ENCODE measurements at regions not wholly inside any gene's neighbourhood (a gene's known extent, or its start where the extent isn't known, plus 50 kb on each side); places are given as distances from the start of the nearest gene placed in this dataset.

GRCh38 chr4:126364311-126364911, 1049.7 kb downstream of the FAT4 start:
- no peak for ATAC-seq (ENCODE audit: insufficient read depth, low read depth)

GRCh38 chr4:126369076-126369475, 1054.3 kb downstream of the FAT4 start:
- Histone ChIP-seq H3K79me2 (ENCODE audit: insufficient read depth, low read length) (no peaks in the 10 kb centered on the region), H4K20me1 (ENCODE audit: insufficient read depth, low read length) (no peaks in the 10 kb centered on the region), H2AFZ (ENCODE audit: low read depth, low read length) (no peak overlapping the region), H3K36me3 (ENCODE audit: insufficient read depth, low read length) (no peaks in the 10 kb centered on the region), H3K9ac (ENCODE audit: low read depth, low read length) (no peak overlapping the region), H3K9me3 (ENCODE audit: insufficient read depth, low read length, severe bottlenecking) (no peaks in the 10 kb centered on the region), H3K4me1 (ENCODE audit: insufficient read depth, low read length) (no peaks in the 10 kb centered on the region), H3K4me2 (ENCODE audit: insufficient read depth, low read length) (no peak overlapping the region), H3K27ac (ENCODE audit: low read length) (no peak overlapping the region), H3K27me3 (ENCODE audit: insufficient read depth, low read length, poor library complexity) (no peaks in the 10 kb centered on the region), H3K4me3 (ENCODE audit: low read depth in 1 of 2, low read length in 2 of 2) (no peak overlapping the region)
- DNase-seq (no peak), ATAC-seq (ENCODE audit: insufficient read depth, low read depth) (no peak)
- TF ChIP-seq CTCF (IDR thresholded peaks at IDR 0.05; ENCODE audit: borderline replicate concordance, extremely low read depth, low read length, poor library complexity, severe bottlenecking) (no peak), EZH2 (IDR thresholded peaks at IDR 0.05; ENCODE audit: borderline replicate concordance, low read depth, low read length, severe bottlenecking) (no peak)

More at GRCh38 chr4:126364311-126364911, 1049.7 kb downstream of the FAT4 start:
- no peaks in the 10 kb centered on the region for H3K4me1 ChIP-seq (ENCODE audit: insufficient read depth, low read length)
- H3K9me3 ChIP-seq (ENCODE audit: insufficient read depth, low read length, severe bottlenecking) = no peaks in the 10 kb centered on the region
- no peak for DNase-seq
- no peaks in the 10 kb centered on the region for H4K20me1 ChIP-seq (ENCODE audit: insufficient read depth, low read length)
- no peak overlapping the region for H2AFZ ChIP-seq (ENCODE audit: low read depth, low read length)
- H3K36me3 ChIP-seq (ENCODE audit: insufficient read depth, low read length) = no peaks in the 10 kb centered on the region
- no peaks in the 10 kb centered on the region for H3K79me2 ChIP-seq (ENCODE audit: insufficient read depth, low read length)
- TF ChIP-seq CTCF (IDR thresholded peaks at IDR 0.05; ENCODE audit: borderline replicate concordance, extremely low read depth, low read length, poor library complexity, severe bottlenecking) = no peak
- TF ChIP-seq EZH2 (IDR thresholded peaks at IDR 0.05; ENCODE audit: borderline replicate concordance, low read depth, low read length, severe bottlenecking) = no peak
- no peak overlapping the region for H3K27ac ChIP-seq (ENCODE audit: low read length)
- no peak overlapping the region for H3K4me3 ChIP-seq (ENCODE audit: low read depth in 1 of 2, low read length in 2 of 2)
- H3K27me3 ChIP-seq (ENCODE audit: insufficient read depth, low read length, poor library complexity) = no peaks in the 10 kb centered on the region
- no peak overlapping the region for H3K9ac ChIP-seq (ENCODE audit: low read depth, low read length)
- H3K4me2 ChIP-seq (ENCODE audit: insufficient read depth, low read length) = no peak overlapping the region

DNA sequence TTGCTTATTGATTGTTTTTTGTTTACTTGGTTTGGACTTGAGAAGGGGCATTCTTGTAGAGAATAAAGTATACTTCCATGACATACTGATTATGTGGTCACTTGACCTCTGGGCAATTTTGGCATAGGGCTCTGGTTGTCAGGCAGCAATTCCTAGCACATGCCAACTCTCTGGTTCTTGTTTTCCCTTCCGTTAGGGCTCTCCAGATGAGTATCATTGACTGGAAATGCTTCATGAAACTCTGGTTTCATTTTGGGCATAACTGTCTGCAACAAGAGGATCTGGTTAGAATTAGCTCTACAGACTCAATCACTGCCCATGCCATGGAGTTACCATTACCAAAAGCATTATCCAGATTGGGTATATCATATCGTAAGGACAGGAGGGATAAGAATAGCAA, 1057.9 kb downstream of the FAT4 start:
- ATAC-seq (ENCODE audit: insufficient read depth, low read depth) (no peak), DNase-seq (no peak)
- Histone ChIP-seq H3K4me1 (ENCODE audit: insufficient read depth, low read length) (no peaks in the 10 kb centered on the region), H2AFZ (ENCODE audit: low read depth, low read length) (no peak overlapping the region), H3K4me2 (ENCODE audit: insufficient read depth, low read length) (no peak overlapping the region), H3K4me3 (ENCODE audit: low read depth in 1 of 2, low read length in 2 of 2) (no peak overlapping the region), H3K27ac (ENCODE audit: low read length) (no peak overlapping the region), H3K79me2 (ENCODE audit: insufficient read depth, low read length) (no peaks in the 10 kb centered on the region), H4K20me1 (ENCODE audit: insufficient read depth, low read length) (no peaks in the 10 kb centered on the region), H3K27me3 (ENCODE audit: insufficient read depth, low read length, poor library complexity) (no peaks in the 10 kb centered on the region), H3K9ac (ENCODE audit: low read depth, low read length) (no peak overlapping the region), H3K36me3 (ENCODE audit: insufficient read depth, low read length) (no peaks in the 10 kb centered on the region), H3K9me3 (ENCODE audit: insufficient read depth, low read length, severe bottlenecking) (no peaks in the 10 kb centered on the region)
- TF ChIP-seq CTCF (IDR thresholded peaks at IDR 0.05; ENCODE audit: borderline replicate concordance, extremely low read depth, low read length, poor library complexity, severe bottlenecking) = no peak
- no peak for TF ChIP-seq EZH2 (IDR thresholded peaks at IDR 0.05; ENCODE audit: borderline replicate concordance, low read depth, low read length, severe bottlenecking)
